ENCODE measurements at regions not wholly inside any gene's neighbourhood (a gene's known extent, or its start where the extent isn't known, plus 50 kb on each side); places are given as distances from the start of the nearest gene placed in this dataset.

- Histone ChIP-seq H3K9me3 (no peaks in the 10 kb centered on the region), H3K27ac (no peak overlapping the region), H3K4me3 (replicated peaks in 1 of 3) (no peak overlapping the region), H3K36me3 (no peaks in the 10 kb centered on the region), H3K4me1 (no peaks in the 10 kb centered on the region), H3K27me3 (no peaks in the 10 kb centered on the region)
- intact Hi-C loops (cut with DNase I), result no loop called here
- WGBS, 2 donors, result 88 to 94% methylated on average over 4 of the region's 4 CpGs
- DNase-seq, result no peak
- TF ChIP-seq CTCF (IDR thresholded peaks at IDR 0.05) (no peak), POLR2A (IDR thresholded peaks at IDR 0.05) (no peak)
Observed at GRCh38 chr10:58994226-58995057, 182.0 kb upstream of the PHYHIPL start.

GRCh38 chr10:58995058-58995596, 181.3 kb upstream of the PHYHIPL start:
- H3K4me1 ChIP-seq, result peaks cover 0 to 2% of the 10 kb centered on the region in 2 donors
- no peak for DNase-seq
- no peaks in the 10 kb centered on the region for H3K27me3 ChIP-seq
- H3K9me3 ChIP-seq, result no peaks in the 10 kb centered on the region
- intact Hi-C loops (cut with DNase I), result no loop called here
- H3K27ac ChIP-seq, result no peak overlapping the region
- no peaks in the 10 kb centered on the region for H3K36me3 ChIP-seq
- TF ChIP-seq CTCF (IDR thresholded peaks at IDR 0.05) (no peak), POLR2A (IDR thresholded peaks at IDR 0.05) (no peak)
- 71 to 73% methylated on average over 6 of the region's 6 CpGs for WGBS, 2 donors
- no peak overlapping the region for H3K4me3 ChIP-seq (replicated peaks in 1 of 3)

- WGBS, 2 donors, result 89 to 91% methylated on average over 2 of the region's 2 CpGs
- Histone ChIP-seq H3K27ac (no peak overlapping the region), H3K36me3 (no peaks in the 10 kb centered on the region), H3K9me3 (no peaks in the 10 kb centered on the region), H3K4me1 (peaks cover 0 to 4% of the 10 kb centered on the region in 2 donors), H3K27me3 (no peaks in the 10 kb centered on the region), H3K4me3 (replicated peaks in 1 of 3) (no peak overlapping the region)
- intact Hi-C loops (cut with DNase I), result no loop called here
- TF ChIP-seq CTCF (IDR thresholded peaks at IDR 0.05), result no peak
- no peak for TF ChIP-seq POLR2A (IDR thresholded peaks at IDR 0.05)
- DNase-seq, result no peak
Observed at GRCh38 chr10:58996063-58996462, 180.4 kb upstream of the PHYHIPL start.

- TF ChIP-seq CTCF (IDR thresholded peaks at IDR 0.05) (no peak), POLR2A (IDR thresholded peaks at IDR 0.05) (no peak)
- Histone ChIP-seq H3K4me1 (peaks cover 0 to 4% of the 10 kb centered on the region in 2 donors), H3K27ac (no peak overlapping the region), H3K36me3 (no peaks in the 10 kb centered on the region), H3K4me3 (replicated peaks in 1 of 3) (no peak overlapping the region), H3K27me3 (no peaks in the 10 kb centered on the region), H3K9me3 (no peaks in the 10 kb centered on the region)
- WGBS, 2 donors, result 89 to 90% methylated on average over 2 of the region's 2 CpGs
- DNase-seq, result no peak
- intact Hi-C loops (cut with DNase I), result no loop called here
Observed at GRCh38 chr10:58996866-58997265, 179.6 kb upstream of the PHYHIPL start.
